IPS-15b (cell line): ENCODE measurements at regions not wholly inside any gene's neighbourhood (a gene's known extent, or its start where the extent isn't known, plus 50 kb on each side); places are given as distances from the start of the nearest gene placed in this dataset.

Experiments used
- H3K27me3 ChIP-seq: one replicate; pipeline ENCODE4 v1.6.1; 2013; ENCODE audit warnings: low read length; ENCODE audit not compliant: control insufficient read depth, insufficient read depth
- H3K36me3 ChIP-seq: one replicate; pipeline ENCODE4 v1.6.1; 2013; ENCODE audit warnings: low read length; ENCODE audit not compliant: control insufficient read depth, insufficient read depth
- H3K4me1 ChIP-seq: one replicate; pipeline ENCODE4 v1.6.1; 2013; ENCODE audit warnings: mild to moderate bottlenecking, low read length; ENCODE audit not compliant: control insufficient read depth, insufficient read depth
- H3K4me3 ChIP-seq: one replicate; pipeline ENCODE4 v1.5.1; 2013; ENCODE audit warnings: low read depth, low read length
- H3K9ac ChIP-seq: one replicate; pipeline ENCODE4 v1.6.1; 2013; ENCODE audit warnings: low read depth, mild to moderate bottlenecking, low read length
- H3K9me3 ChIP-seq: one replicate; pipeline ENCODE4 v1.6.1; 2013; ENCODE audit warnings: mild to moderate bottlenecking, low read length; ENCODE audit not compliant: control insufficient read depth, insufficient read depth

- Histone ChIP-seq H3K4me1 (peaks cover 25% of the 10 kb centered on the region), H3K4me3 (no peak overlapping the region)
Measured at GRCh38 chr9:95769909-95770433, 105.5 kb upstream of the ERCC6L2 start.

GRCh38 chr9:95769473-95769872 lies 106.0 kb upstream of the ERCC6L2 start:
- Histone ChIP-seq H3K4me1 (peaks cover 26% of the 10 kb centered on the region), H3K36me3 (no peaks in the 10 kb centered on the region), H3K27me3 (peaks cover 16% of the 10 kb centered on the region)

More at GRCh38 chr9:95769909-95770433, 105.5 kb upstream of the ERCC6L2 start:
- H3K36me3 ChIP-seq: no peaks in the 10 kb centered on the region
- no peak overlapping the region for H3K9ac ChIP-seq
- H3K9me3 ChIP-seq: no peaks in the 10 kb centered on the region
- H3K27me3 ChIP-seq: peaks cover 16% of the 10 kb centered on the region

GRCh38 chr9:95766906-95767305 lies 108.6 kb upstream of the ERCC6L2 start:
- Histone ChIP-seq H3K36me3 (no peaks in the 10 kb centered on the region), H3K9me3 (no peaks in the 10 kb centered on the region), H3K27me3 (peaks cover 11% of the 10 kb centered on the region), H3K9ac (no peak overlapping the region), H3K4me3 (no peak overlapping the region), H3K4me1 (peaks cover 25% of the 10 kb centered on the region)

More at GRCh38 chr9:95769473-95769872, 106.0 kb upstream of the ERCC6L2 start:
- Histone ChIP-seq H3K9me3 (no peaks in the 10 kb centered on the region), H3K9ac (no peak overlapping the region), H3K4me3 (no peak overlapping the region)

- Histone ChIP-seq H3K9ac (no peak overlapping the region), H3K27me3 (peaks cover 6% of the 10 kb centered on the region), H3K4me1 (peaks cover 15% of the 10 kb centered on the region), H3K9me3 (no peaks in the 10 kb centered on the region), H3K36me3 (no peaks in the 10 kb centered on the region), H3K4me3 (no peak overlapping the region)
Measured at GRCh38 chr9:95764533-95765319, 110.8 kb upstream of the ERCC6L2 start.

GRCh38 chr9:95763983-95764382 lies 111.5 kb upstream of the ERCC6L2 start:
- Histone ChIP-seq H3K9ac (no peak overlapping the region), H3K9me3 (no peaks in the 10 kb centered on the region), H3K4me1 (peaks cover 15% of the 10 kb centered on the region), H3K4me3 (no peak overlapping the region), H3K27me3 (no peaks in the 10 kb centered on the region), H3K36me3 (no peaks in the 10 kb centered on the region)

- no peaks in the 10 kb centered on the region for H3K27me3 ChIP-seq
- H3K36me3 ChIP-seq: no peaks in the 10 kb centered on the region
- H3K4me1 ChIP-seq: peaks cover 15% of the 10 kb centered on the region
- no peaks in the 10 kb centered on the region for H3K9me3 ChIP-seq
- H3K9ac ChIP-seq: no peak overlapping the region
- H3K4me3 ChIP-seq: no peak overlapping the region
Measured at GRCh38 chr9:95763006-95763405, 112.5 kb upstream of the ERCC6L2 start.

GRCh38 chr9:95762322-95762721 lies 113.2 kb upstream of the ERCC6L2 start:
- Histone ChIP-seq H3K36me3 (no peaks in the 10 kb centered on the region), H3K27me3 (no peaks in the 10 kb centered on the region), H3K9ac (no peak overlapping the region), H3K4me3 (no peak overlapping the region), H3K9me3 (no peaks in the 10 kb centered on the region), H3K4me1 (peaks cover 15% of the 10 kb centered on the region)

GRCh38 chr9:95760791-95761190 lies 114.7 kb upstream of the ERCC6L2 start:
- peaks cover 13% of the 10 kb centered on the region for H3K4me1 ChIP-seq
- no peak overlapping the region for H3K9ac ChIP-seq
- no peak overlapping the region for H3K4me3 ChIP-seq
- no peaks in the 10 kb centered on the region for H3K36me3 ChIP-seq
- H3K27me3 ChIP-seq: peaks cover 4% of the 10 kb centered on the region
- no peaks in the 10 kb centered on the region for H3K9me3 ChIP-seq

GRCh38 chr9:95757439-95757838 lies 118.1 kb upstream of the ERCC6L2 start:
- Histone ChIP-seq H3K4me3 (no peak overlapping the region), H3K4me1 (peaks cover 28% of the 10 kb centered on the region), H3K9me3 (no peaks in the 10 kb centered on the region), H3K27me3 (peaks cover 29% of the 10 kb centered on the region), H3K36me3 (no peaks in the 10 kb centered on the region), H3K9ac (no peak overlapping the region)

- Histone ChIP-seq H3K4me3 (no peak overlapping the region), H3K4me1 (peaks cover 28% of the 10 kb centered on the region), H3K9me3 (no peaks in the 10 kb centered on the region), H3K9ac (no peak overlapping the region), H3K27me3 (peaks cover 31% of the 10 kb centered on the region), H3K36me3 (no peaks in the 10 kb centered on the region)
Measured at GRCh38 chr9:95756986-95757385, 118.5 kb upstream of the ERCC6L2 start.

GRCh38 chr9:95756101-95756500 lies 119.4 kb upstream of the ERCC6L2 start:
- no peaks in the 10 kb centered on the region for H3K36me3 ChIP-seq
- no peaks in the 10 kb centered on the region for H3K9me3 ChIP-seq
- no peak overlapping the region for H3K9ac ChIP-seq
- H3K4me1 ChIP-seq: peaks cover 28% of the 10 kb centered on the region
- H3K4me3 ChIP-seq: no peak overlapping the region
- H3K27me3 ChIP-seq: peaks cover 32% of the 10 kb centered on the region

- Histone ChIP-seq H3K9ac (no peak overlapping the region), H3K9me3 (no peaks in the 10 kb centered on the region), H3K4me3 (no peak overlapping the region), H3K36me3 (no peaks in the 10 kb centered on the region), H3K27me3 (peaks cover 37% of the 10 kb centered on the region), H3K4me1 (peaks cover 28% of the 10 kb centered on the region)
Measured at GRCh38 chr9:95755421-95755730, 120.1 kb upstream of the ERCC6L2 start.
